Caco-2 (cell line): ENCODE measurements at regions not wholly inside any gene's neighbourhood (a gene's known extent, or its start where the extent isn't known, plus 50 kb on each side); places are given as distances from the start of the nearest gene placed in this dataset.

ENCODE experiments used
- BruUV-seq: library from RNA; stranded (reverse); fragments of 400-500 nt; replicated peaks from 2 replicates; lab custom pipeline; 2021; lab: Mats Ljungman, UMichigan
- CTCF ChIA-PET: fragments of 300-600 bp; sonication (Branson Sonifier 250); formaldehyde crosslinking; loops from one replicate; lab custom pipeline; 2022; ENCODE audit warnings: antibody characterized with exemption; lab: Charles Lee
- POLR2A ChIA-PET: fragments of 300-600 bp; sonication (Branson Sonifier 250); formaldehyde crosslinking; loops from one replicate; lab custom pipeline; 2022; ENCODE audit warnings: antibody characterized with exemption; lab: Charles Lee
- DNase-seq, 2 experiments: peaks; one replicate each; pipeline versions ENCODE4 v3.0.0 to v3.0.0-alpha.2; 2020 to 2022
- H3K27me3 ChIP-seq: replicated peaks from 2 replicates; pipeline ENCODE4 v1.6.0; 2011; ENCODE audit warnings: low read length; ENCODE audit not compliant: control insufficient read depth, insufficient read depth
- H3K36me3 ChIP-seq: 2 replicates; pipeline ENCODE4 v1.5.1; 2011; ENCODE audit warnings: low read length; ENCODE audit not compliant: control insufficient read depth, insufficient read depth
- H3K4me1 ChIP-seq: fragments of 250-450 bp; sonication (Bioruptor Pico); 2 replicates; pipeline ENCODE4 v1.5.1; 2020; ENCODE audit warnings: mild to moderate bottlenecking
- H3K4me3 ChIP-seq: 2 replicates; pipeline ENCODE4 v1.5.1; 2011; ENCODE audit warnings: low read depth, mild to moderate bottlenecking, control low read depth, low read length
- H3K9me3 ChIP-seq: fragments of 250-450 bp; sonication (Bioruptor Pico); 2 replicates; pipeline ENCODE4 v1.5.1; 2020; ENCODE audit warnings: mild to moderate bottlenecking, moderate library complexity
- H3K27ac Mint-ChIP-seq: one replicate; pipeline ENCODE4 v1.8.0; 2022; ENCODE audit warnings: mixed read lengths; ENCODE audit not compliant: unreplicated experiment
- H3K27me3 Mint-ChIP-seq: one replicate; pipeline ENCODE4 v1.8.0; 2022; ENCODE audit warnings: mixed read lengths; ENCODE audit not compliant: insufficient read depth, unreplicated experiment
- H3K36me3 Mint-ChIP-seq: one replicate; pipeline ENCODE4 v1.8.0; 2022; ENCODE audit warnings: mild to moderate bottlenecking, mixed read lengths; ENCODE audit not compliant: insufficient read depth, unreplicated experiment
- H3K4me1 Mint-ChIP-seq: one replicate; pipeline ENCODE4 v1.8.0; 2022; ENCODE audit warnings: low read depth, mixed read lengths; ENCODE audit not compliant: unreplicated experiment
- H3K4me3 Mint-ChIP-seq: one replicate; pipeline ENCODE4 v1.8.0; 2022; ENCODE audit warnings: mild to moderate bottlenecking, moderate library complexity, mixed read lengths; ENCODE audit not compliant: unreplicated experiment
- H3K9me3 Mint-ChIP-seq: one replicate; pipeline ENCODE4 v1.8.0; 2022; ENCODE audit warnings: mixed read lengths; ENCODE audit not compliant: unreplicated experiment
- CTCF ChIP-seq, 2 experiments: fragments of 200-600 bp in 1 of 2; IDR thresholded peaks; 1 replicate in 1 of 2; 2 replicates in 1 of 2; pipeline versions ENCODE4 v1.5.1 to v1.8.0; 2011 to 2022; ENCODE audit warnings: antibody characterized with exemption in 1 of 2, control low read depth in 1 of 2, inconsistent platforms in 1 of 2, low read depth in 1 of 2, low read length in 1 of 2, mild to moderate bottlenecking in 1 of 2, moderate library complexity in 1 of 2; ENCODE audit not compliant: insufficient read depth in 1 of 2, severe bottlenecking in 1 of 2, unreplicated experiment in 1 of 2
- intact Hi-C: fragments of 100-400 bp; cut with micrococcal nuclease; formaldehyde crosslinking; loops from one replicate; pipeline ENCODE4 v1.10.0; 2022; ENCODE audit not compliant: unreplicated experiment

GRCh38 chr2:204274429-204274828 lies 270.8 kb upstream of the PARD3B start:
- Mint-ChIP-seq H3K4me1 (no peaks in the 10 kb centered on the region), H3K36me3 (no peaks in the 10 kb centered on the region), H3K27ac (no peak overlapping the region), H3K9me3 (peaks cover 28% of the 10 kb centered on the region), H3K4me3 (no peak overlapping the region), H3K27me3 (no peaks in the 10 kb centered on the region)
- H3K4me3 ChIP-seq, result no peak overlapping the region
- H3K4me1 ChIP-seq, result no peaks in the 10 kb centered on the region
- DNase-seq, result no peak
- ChIA-PET CTCF (no interaction called here), POLR2A (no interaction called here)
- intact Hi-C loops, result no loop called here
- peaks cover 12% of the 10 kb centered on the region for H3K9me3 ChIP-seq
- no peaks in the 10 kb centered on the region for H3K36me3 ChIP-seq
- TF ChIP-seq CTCF (IDR thresholded peaks at IDR 0.05; ENCODE audit: insufficient read depth in 1 of 2, low read depth in 1 of 2, low read length in 1 of 2, severe bottlenecking in 1 of 2, unreplicated experiment in 1 of 2), result no peak
- no TSS peak for BruUV-seq
- no peaks in the 10 kb centered on the region for H3K27me3 ChIP-seq

- peaks cover 12% of the 10 kb centered on the region for H3K9me3 ChIP-seq
- no peak for TF ChIP-seq CTCF (IDR thresholded peaks at IDR 0.05; ENCODE audit: insufficient read depth in 1 of 2, low read depth in 1 of 2, low read length in 1 of 2, severe bottlenecking in 1 of 2, unreplicated experiment in 1 of 2)
- Mint-ChIP-seq H3K27me3 (no peaks in the 10 kb centered on the region), H3K9me3 (peaks cover 22% of the 10 kb centered on the region), H3K36me3 (no peaks in the 10 kb centered on the region), H3K27ac (no peak overlapping the region), H3K4me1 (no peaks in the 10 kb centered on the region), H3K4me3 (no peak overlapping the region)
- no TSS peak for BruUV-seq
- H3K4me1 ChIP-seq, result no peaks in the 10 kb centered on the region
- intact Hi-C loops, result no loop called here
- ChIA-PET CTCF (no interaction called here), POLR2A (no interaction called here)
- no peaks in the 10 kb centered on the region for H3K36me3 ChIP-seq
- no peak for DNase-seq
- H3K4me3 ChIP-seq, result no peak overlapping the region
- no peaks in the 10 kb centered on the region for H3K27me3 ChIP-seq
These were observed 270.3 kb upstream of the PARD3B start for GRCh38 chr2:204274991-204275390.

- intact Hi-C loops, result no loop called here
- Mint-ChIP-seq H3K27me3 (no peaks in the 10 kb centered on the region), H3K36me3 (no peaks in the 10 kb centered on the region), H3K9me3 (peaks cover 5% of the 10 kb centered on the region), H3K4me1 (peaks cover 5% of the 10 kb centered on the region), H3K4me3 (no peak overlapping the region), H3K27ac (no peak overlapping the region)
- ChIA-PET CTCF (no interaction called here), POLR2A (no interaction called here)
- H3K9me3 ChIP-seq, result no peaks in the 10 kb centered on the region
- H3K4me1 ChIP-seq, result peaks cover 5% of the 10 kb centered on the region
- no peak for DNase-seq
- H3K36me3 ChIP-seq, result no peaks in the 10 kb centered on the region
- no peak for TF ChIP-seq CTCF (IDR thresholded peaks at IDR 0.05; ENCODE audit: insufficient read depth in 1 of 2, low read depth in 1 of 2, low read length in 1 of 2, severe bottlenecking in 1 of 2, unreplicated experiment in 1 of 2)
- H3K4me3 ChIP-seq, result no peak overlapping the region
- BruUV-seq, result no TSS peak
- H3K27me3 ChIP-seq, result no peaks in the 10 kb centered on the region
These were observed 268.0 kb upstream of the PARD3B start for GRCh38 chr2:204277226-204277625.
